ENCODE measurements at regions not wholly inside any gene's neighbourhood (a gene's known extent, or its start where the extent isn't known, plus 50 kb on each side); places are given as distances from the start of the nearest gene placed in this dataset.

GRCh38 chrX:69284491-69284890 is 119.2 kb upstream of the PJA1 start:
- H3K27ac ChIP-seq: no peak overlapping the region
- DNase-seq (ENCODE audit: low read depth, low spot score): no peak

GRCh38 chrX:69282893-69283690 is 117.8 kb upstream of the PJA1 start:
- no peak overlapping the region for H3K27ac ChIP-seq
- DNase-seq (ENCODE audit: low read depth, low spot score): no peak

- no peak for DNase-seq (ENCODE audit: low read depth, low spot score)
- no peak overlapping the region for H3K27ac ChIP-seq
These were observed 115.7 kb upstream of the PJA1 start for GRCh38 chrX:69280933-69281332.

GRCh38 chrX:69279234-69279633 is 114.0 kb upstream of the PJA1 start:
- DNase-seq (ENCODE audit: low read depth, low spot score): no peak

GRCh38 chrX:69278031-69278687 is 112.9 kb upstream of the PJA1 start:
- DNase-seq (ENCODE audit: low read depth, low spot score): no peak
- no peak overlapping the region for H3K27ac ChIP-seq

More at GRCh38 chrX:69279234-69279633, 114.0 kb upstream of the PJA1 start:
- no peak overlapping the region for H3K27ac ChIP-seq

GRCh38 chrX:69277369-69277990 is 112.2 kb upstream of the PJA1 start:
- no peak for DNase-seq (ENCODE audit: low read depth, low spot score)
- H3K27ac ChIP-seq: no peak overlapping the region

GRCh38 chrX:69268611-69269010 is 103.4 kb upstream of the PJA1 start:
- DNase-seq (ENCODE audit: low read depth, low spot score): no peak
- no peak overlapping the region for H3K27ac ChIP-seq

GRCh38 chrX:69264158-69264581 is 98.9 kb upstream of the PJA1 start:
- DNase-seq (ENCODE audit: low read depth, low spot score): no peak
- no peak overlapping the region for H3K27ac ChIP-seq

- DNase-seq (ENCODE audit: low read depth, low spot score): no peak
- H3K27ac ChIP-seq: no peak overlapping the region
These were observed 98.1 kb upstream of the PJA1 start for GRCh38 chrX:69263251-69263820.

- H3K27ac ChIP-seq: no peak overlapping the region
- no peak for DNase-seq (ENCODE audit: low read depth, low spot score)
These were observed 97.0 kb upstream of the PJA1 start for GRCh38 chrX:69262036-69262936.

GRCh38 chrX:69260169-69260568 is 94.9 kb upstream of the PJA1 start:
- no peak for DNase-seq (ENCODE audit: low read depth, low spot score)
- H3K27ac ChIP-seq: no peak overlapping the region

GRCh38 chrX:69258893-69259292 is 93.6 kb upstream of the PJA1 start:
- no peak overlapping the region for H3K27ac ChIP-seq
- DNase-seq (ENCODE audit: low read depth, low spot score): no peak

- DNase-seq (ENCODE audit: low read depth, low spot score): no peak
- H3K27ac ChIP-seq: no peak overlapping the region
These were observed 92.4 kb upstream of the PJA1 start for GRCh38 chrX:69257499-69258127.

- no peak overlapping the region for H3K27ac ChIP-seq
- DNase-seq (ENCODE audit: low read depth, low spot score): no peak
These were observed 91.0 kb upstream of the PJA1 start for GRCh38 chrX:69256291-69256565.

GRCh38 chrX:69255441-69256290 is 90.4 kb upstream of the PJA1 start:
- DNase-seq (ENCODE audit: low read depth, low spot score): no peak
- no peak overlapping the region for H3K27ac ChIP-seq

- no peak overlapping the region for H3K27ac ChIP-seq
- DNase-seq (ENCODE audit: low read depth, low spot score): no peak
These were observed 88.6 kb upstream of the PJA1 start for GRCh38 chrX:69253821-69254220.

GRCh38 chrX:69243276-69243675 is 78.0 kb upstream of the PJA1 start:
- no peak overlapping the region for H3K27ac ChIP-seq
- no peak for DNase-seq (ENCODE audit: low read depth, low spot score)

- DNase-seq (ENCODE audit: low read depth, low spot score): no peak
- H3K27ac ChIP-seq: no peak overlapping the region
These were observed 73.6 kb upstream of the PJA1 start for GRCh38 chrX:69238887-69239231.

All from epithelial cell of prostate (primary cell).